ENCODE measurements at regions not wholly inside any gene's neighbourhood (a gene's known extent, or its start where the extent isn't known, plus 50 kb on each side); places are given as distances from the start of the nearest gene placed in this dataset.

GRCh38 chrX:43313035-43313434 is 343.1 kb upstream of the MAOA start:
- FAIRE-seq = no peak

GRCh38 chrX:43314525-43314924 is 341.6 kb upstream of the MAOA start:
- DNase-seq (ENCODE audit: insufficient read length, low spot score) (no peak), FAIRE-seq (no peak)
- no peak for TF ChIP-seq POLR2A (IDR thresholded peaks at IDR 0.05; ENCODE audit: low read depth, low read length)
- no peak for TF ChIP-seq PAX5 (IDR thresholded peaks at IDR 0.05; ENCODE audit: insufficient read depth, low read length, severe bottlenecking)
- no peak for TF ChIP-seq TAF1 (IDR thresholded peaks at IDR 0.05; ENCODE audit: low read depth, low read length)
- no peak for TF ChIP-seq SPI1 (IDR thresholded peaks at IDR 0.05; ENCODE audit: low read depth, low read length)
- no peak for TF ChIP-seq POU2F2 (IDR thresholded peaks at IDR 0.05; ENCODE audit: low read depth, low read length)
- TF ChIP-seq POLR2AphosphoS5 (IDR thresholded peaks at IDR 0.05; ENCODE audit: low read depth, low read length) = no peak

More at GRCh38 chrX:43313035-43313434, 343.1 kb upstream of the MAOA start:
- DNase-seq (ENCODE audit: insufficient read length, low spot score) = no peak
- TF ChIP-seq PAX5 (IDR thresholded peaks at IDR 0.05; ENCODE audit: insufficient read depth, low read length, severe bottlenecking) (no peak), SPI1 (IDR thresholded peaks at IDR 0.05; ENCODE audit: low read depth, low read length) (no peak), POLR2AphosphoS5 (IDR thresholded peaks at IDR 0.05; ENCODE audit: low read depth, low read length) (no peak), POU2F2 (IDR thresholded peaks at IDR 0.05; ENCODE audit: low read depth, low read length) (no peak), TAF1 (IDR thresholded peaks at IDR 0.05; ENCODE audit: low read depth, low read length) (no peak), POLR2A (IDR thresholded peaks at IDR 0.05; ENCODE audit: low read depth, low read length) (no peak)

- DNase-seq (ENCODE audit: insufficient read length, low spot score) (no peak), FAIRE-seq (no peak)
- TF ChIP-seq PAX5 (IDR thresholded peaks at IDR 0.05; ENCODE audit: insufficient read depth, low read length, severe bottlenecking) (no peak), POLR2A (IDR thresholded peaks at IDR 0.05; ENCODE audit: low read depth, low read length) (no peak), TAF1 (IDR thresholded peaks at IDR 0.05; ENCODE audit: low read depth, low read length) (no peak), SPI1 (IDR thresholded peaks at IDR 0.05; ENCODE audit: low read depth, low read length) (no peak), POLR2AphosphoS5 (IDR thresholded peaks at IDR 0.05; ENCODE audit: low read depth, low read length) (no peak), POU2F2 (IDR thresholded peaks at IDR 0.05; ENCODE audit: low read depth, low read length) (no peak)
These were observed 340.5 kb upstream of the MAOA start for GRCh38 chrX:43315622-43316021.

GRCh38 chrX:43316146-43316545 is 340.0 kb upstream of the MAOA start:
- TF ChIP-seq SPI1 (IDR thresholded peaks at IDR 0.05; ENCODE audit: low read depth, low read length) (no peak), POLR2A (IDR thresholded peaks at IDR 0.05; ENCODE audit: low read depth, low read length) (no peak)
- no peak for FAIRE-seq
- DNase-seq (ENCODE audit: insufficient read length, low spot score) = no peak

- FAIRE-seq = no peak
These were observed 338.7 kb upstream of the MAOA start for GRCh38 chrX:43317378-43317777.

GRCh38 chrX:43328358-43328946 is 327.6 kb upstream of the MAOA start:
- TF ChIP-seq SPI1 (IDR thresholded peaks at IDR 0.05; ENCODE audit: low read depth, low read length) = no peak
- no peak for TF ChIP-seq POLR2A (IDR thresholded peaks at IDR 0.05; ENCODE audit: low read depth, low read length)
- no peak for TF ChIP-seq POLR2AphosphoS5 (IDR thresholded peaks at IDR 0.05; ENCODE audit: low read depth, low read length)
- TF ChIP-seq POU2F2 (IDR thresholded peaks at IDR 0.05; ENCODE audit: low read depth, low read length) = no peak
- TF ChIP-seq PAX5 (IDR thresholded peaks at IDR 0.05; ENCODE audit: insufficient read depth, low read length, severe bottlenecking) = no peak
- TF ChIP-seq TAF1 (IDR thresholded peaks at IDR 0.05; ENCODE audit: low read depth, low read length) = no peak
- DNase-seq (ENCODE audit: insufficient read length, low spot score) (no peak), FAIRE-seq (no peak)

More at GRCh38 chrX:43317378-43317777, 338.7 kb upstream of the MAOA start:
- no peak for TF ChIP-seq TAF1 (IDR thresholded peaks at IDR 0.05; ENCODE audit: low read depth, low read length)
- TF ChIP-seq POLR2AphosphoS5 (IDR thresholded peaks at IDR 0.05; ENCODE audit: low read depth, low read length) = no peak
- TF ChIP-seq PAX5 (IDR thresholded peaks at IDR 0.05; ENCODE audit: insufficient read depth, low read length, severe bottlenecking) = no peak
- no peak for TF ChIP-seq POU2F2 (IDR thresholded peaks at IDR 0.05; ENCODE audit: low read depth, low read length)
- DNase-seq (ENCODE audit: insufficient read length, low spot score) = no peak

- TF ChIP-seq POU2F2 (IDR thresholded peaks at IDR 0.05; ENCODE audit: low read depth, low read length) = no peak
- no peak for TF ChIP-seq TAF1 (IDR thresholded peaks at IDR 0.05; ENCODE audit: low read depth, low read length)
- TF ChIP-seq POLR2AphosphoS5 (IDR thresholded peaks at IDR 0.05; ENCODE audit: low read depth, low read length) = no peak
- no peak for FAIRE-seq
- no peak for DNase-seq (ENCODE audit: insufficient read length, low spot score)
These were observed 322.6 kb upstream of the MAOA start for GRCh38 chrX:43333543-43333942.

- TF ChIP-seq POLR2AphosphoS5 (IDR thresholded peaks at IDR 0.05; ENCODE audit: low read depth, low read length) (no peak), POLR2A (IDR thresholded peaks at IDR 0.05; ENCODE audit: low read depth, low read length) (no peak), SPI1 (IDR thresholded peaks at IDR 0.05; ENCODE audit: low read depth, low read length) (no peak)
- FAIRE-seq (no peak), DNase-seq (ENCODE audit: insufficient read length, low spot score) (no peak)
These were observed 310.9 kb upstream of the MAOA start for GRCh38 chrX:43345166-43345565.

- no peak for TF ChIP-seq POLR2AphosphoS5 (IDR thresholded peaks at IDR 0.05; ENCODE audit: low read depth, low read length)
- no peak for TF ChIP-seq SPI1 (IDR thresholded peaks at IDR 0.05; ENCODE audit: low read depth, low read length)
- no peak for TF ChIP-seq POLR2A (IDR thresholded peaks at IDR 0.05; ENCODE audit: low read depth, low read length)
- no peak for TF ChIP-seq POU2F2 (IDR thresholded peaks at IDR 0.05; ENCODE audit: low read depth, low read length)
- no peak for TF ChIP-seq PAX5 (IDR thresholded peaks at IDR 0.05; ENCODE audit: insufficient read depth, low read length, severe bottlenecking)
- no peak for TF ChIP-seq TAF1 (IDR thresholded peaks at IDR 0.05; ENCODE audit: low read depth, low read length)
- DNase-seq (ENCODE audit: insufficient read length, low spot score) (no peak), FAIRE-seq (peak; percentile 82)
These were observed 306.7 kb upstream of the MAOA start for GRCh38 chrX:43349363-43349762.

- no peak for DNase-seq (ENCODE audit: insufficient read length, low spot score)
- TF ChIP-seq POLR2AphosphoS5 (IDR thresholded peaks at IDR 0.05; ENCODE audit: low read depth, low read length) (no peak), POLR2A (IDR thresholded peaks at IDR 0.05; ENCODE audit: low read depth, low read length) (no peak), PAX5 (IDR thresholded peaks at IDR 0.05; ENCODE audit: insufficient read depth, low read length, severe bottlenecking) (no peak), POU2F2 (IDR thresholded peaks at IDR 0.05; ENCODE audit: low read depth, low read length) (no peak), SPI1 (IDR thresholded peaks at IDR 0.05; ENCODE audit: low read depth, low read length) (no peak), TAF1 (IDR thresholded peaks at IDR 0.05; ENCODE audit: low read depth, low read length) (no peak)
- FAIRE-seq = no peak
These were observed 305.2 kb upstream of the MAOA start for GRCh38 chrX:43350935-43351334.
